Stimulated activated CD8-positive, alpha-beta memory T cell treated with anti-CD3 and anti-CD28 coated beads, Interleukin-12 subunit alpha, Interleukin-12 subunit beta, amount 100 ng/mL, for 24 hours (primary cell): ENCODE measurements at regions not wholly inside any gene's neighbourhood (a gene's known extent, or its start where the extent isn't known, plus 50 kb on each side); places are given as distances from the start of the nearest gene placed in this dataset.
"Not testable (repeated sequence)": the region's sequence is repeated elsewhere in the genome, so short reads cannot be mapped to it uniquely, and the experiment has no call there.

Experiments used
- DNase-seq: peaks from one replicate; pipeline ENCODE4 v3.0.0-alpha.2; 2020; ENCODE audit errors: extremely low read depth

GRCh38 chr5:110304176-110304575 lies 422.3 kb downstream of the TMEM232 start:
- no peak for DNase-seq

- DNase-seq, result no peak
Observed at GRCh38 chr5:110306650-110307049, 419.8 kb downstream of the TMEM232 start.

- DNase-seq, result no peak
Observed at GRCh38 chr5:110309222-110309621, 417.2 kb downstream of the TMEM232 start.

DNA sequence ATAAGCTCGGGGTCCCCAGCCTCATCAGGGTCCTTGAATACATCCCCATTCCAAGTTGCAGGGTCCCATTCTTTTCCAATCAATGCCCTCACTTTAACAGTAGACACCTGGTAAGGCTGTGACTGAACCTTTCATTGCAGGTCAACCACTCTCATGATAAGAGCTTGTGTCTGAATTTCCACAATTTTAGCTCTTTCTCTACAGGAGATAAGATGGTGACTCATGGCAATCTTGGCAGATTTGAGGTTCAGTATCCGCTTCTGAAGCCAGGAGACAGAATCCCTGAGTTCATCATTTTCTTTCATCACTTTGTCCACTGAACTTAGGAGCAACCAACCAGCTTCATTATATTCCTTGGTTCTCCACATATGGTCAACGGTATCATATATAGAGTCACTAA lies 409.9 kb downstream of the TMEM232 start:
- not testable (repeated sequence) for DNase-seq

- no peak for DNase-seq
Observed at GRCh38 chr5:110321117-110321516, 405.4 kb downstream of the TMEM232 start.

GRCh38 chr5:110323357-110323756 lies 403.1 kb downstream of the TMEM232 start:
- no peak for DNase-seq

- no peak for DNase-seq
Observed at GRCh38 chr5:110323832-110324231, 402.6 kb downstream of the TMEM232 start.

- DNase-seq, result no peak
Observed at GRCh38 chr5:110324876-110325275, 401.6 kb downstream of the TMEM232 start.

- DNase-seq, result no peak
Observed at GRCh38 chr5:110329955-110330525, 396.4 kb downstream of the TMEM232 start.

DNA sequence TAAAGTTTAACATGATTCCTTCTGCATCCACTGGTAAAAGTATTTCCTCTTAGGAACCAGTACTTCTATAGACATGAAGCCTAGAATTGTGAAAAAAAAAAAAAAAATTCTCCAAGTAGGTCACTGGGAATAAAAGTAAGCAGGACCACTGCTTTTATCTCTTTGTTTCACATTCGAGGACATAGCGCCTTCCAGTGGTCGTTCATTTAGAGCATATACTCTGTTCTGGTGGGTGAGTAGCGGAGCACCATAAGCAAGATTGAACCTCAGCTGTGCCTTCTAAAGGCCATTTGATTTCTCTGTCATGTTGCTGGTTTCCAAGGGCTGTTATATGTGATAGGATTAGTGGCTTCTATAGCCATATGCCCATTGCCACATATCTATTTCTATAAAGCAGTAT lies 393.1 kb downstream of the TMEM232 start:
- no peak for DNase-seq

DNA sequence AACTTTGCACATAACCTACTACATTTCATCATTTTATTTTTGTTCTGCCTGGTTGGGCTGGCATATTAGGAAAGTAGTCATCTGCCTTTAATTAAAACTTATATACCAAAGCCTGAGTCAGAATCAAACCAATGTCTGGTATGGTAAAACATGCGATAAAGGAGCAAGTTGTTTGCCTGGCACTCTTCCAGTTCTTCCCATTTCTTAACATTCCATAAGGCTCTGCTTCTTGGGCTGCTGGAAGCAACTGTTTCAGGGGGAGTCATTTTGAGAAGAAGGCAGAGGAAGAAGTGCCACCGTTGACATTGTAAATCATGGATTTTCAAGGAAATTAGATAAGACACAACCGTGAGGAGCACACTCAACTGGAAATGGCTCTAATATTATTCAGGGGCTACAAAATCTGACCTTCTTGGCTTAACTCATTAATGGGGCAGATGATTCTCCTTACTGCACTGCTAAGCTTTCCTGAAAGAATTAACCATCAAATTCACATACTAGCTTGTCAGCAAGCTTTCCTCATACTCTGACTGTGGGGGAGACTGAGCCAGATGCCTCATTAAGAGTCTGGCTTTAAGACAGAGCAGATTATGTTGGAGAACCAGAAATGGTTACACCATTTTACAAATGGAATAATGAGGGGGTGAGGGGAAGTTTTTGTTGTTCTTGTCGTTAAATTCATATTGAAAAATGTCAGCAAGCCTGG lies 391.0 kb downstream of the TMEM232 start:
- DNase-seq, result no peak

- no peak for DNase-seq
Observed at GRCh38 chr5:110338341-110339083, 388.0 kb downstream of the TMEM232 start.

DNA sequence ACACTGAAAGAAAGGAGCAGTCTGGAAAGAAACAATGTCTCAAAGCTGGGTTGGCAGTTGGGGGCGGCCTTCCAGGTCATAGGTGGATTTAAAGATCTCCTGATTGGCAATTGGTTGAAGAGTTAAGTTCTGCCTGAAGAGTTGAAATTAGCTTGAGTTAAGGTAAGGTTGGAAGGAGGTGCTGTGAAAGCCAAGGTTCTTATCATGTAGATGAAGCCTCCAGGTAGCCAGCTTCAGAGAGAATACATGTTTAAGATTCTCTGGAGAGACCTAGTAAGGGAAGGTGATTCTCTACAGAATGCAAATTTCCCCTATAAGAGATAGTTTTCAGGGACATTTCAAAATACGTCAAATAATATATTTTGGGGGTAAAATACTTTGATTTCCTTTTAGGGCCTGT lies 387.1 kb downstream of the TMEM232 start:
- DNase-seq, result no peak

DNA sequence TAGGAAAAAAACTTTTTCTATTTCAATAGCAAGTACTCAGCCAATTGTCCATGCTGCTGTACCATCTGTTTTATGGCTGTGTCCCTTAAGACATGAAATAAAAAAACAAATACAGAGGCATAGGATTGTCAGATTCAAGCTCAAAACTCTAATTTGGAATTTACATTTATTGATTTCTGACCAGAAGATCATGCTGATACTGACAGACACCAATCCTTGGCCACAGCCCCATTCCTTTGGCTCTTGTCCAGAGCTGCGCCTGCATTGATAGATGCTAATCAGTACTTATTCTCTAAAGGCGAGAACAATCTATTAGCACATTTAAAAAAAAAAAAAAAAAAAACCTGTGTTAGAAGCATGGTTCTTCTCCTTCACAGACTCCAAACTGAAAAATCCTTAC lies 384.6 kb downstream of the TMEM232 start:
- no peak for DNase-seq

DNA sequence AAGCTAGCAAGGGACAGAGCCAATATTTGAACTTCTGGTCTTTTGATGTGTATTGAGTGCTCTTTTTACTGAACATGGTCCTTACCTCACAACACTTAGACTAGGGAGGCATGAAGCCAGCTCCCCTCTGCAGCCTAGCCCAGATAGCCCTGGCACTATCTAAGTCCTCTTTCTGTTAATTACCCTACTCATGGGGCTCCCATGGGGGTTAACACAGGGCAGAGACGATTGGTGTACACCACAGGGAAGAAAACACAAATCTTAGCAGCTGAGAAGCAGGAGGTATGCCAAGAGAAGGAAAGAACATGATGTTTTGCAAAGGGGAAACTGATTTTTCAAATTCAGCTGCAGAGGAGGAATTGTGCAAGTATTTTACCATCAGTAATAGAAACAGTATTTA lies 383.8 kb downstream of the TMEM232 start:
- DNase-seq, result no peak

- no peak for DNase-seq
Observed at GRCh38 chr5:110343616-110344015, 382.9 kb downstream of the TMEM232 start.

DNA sequence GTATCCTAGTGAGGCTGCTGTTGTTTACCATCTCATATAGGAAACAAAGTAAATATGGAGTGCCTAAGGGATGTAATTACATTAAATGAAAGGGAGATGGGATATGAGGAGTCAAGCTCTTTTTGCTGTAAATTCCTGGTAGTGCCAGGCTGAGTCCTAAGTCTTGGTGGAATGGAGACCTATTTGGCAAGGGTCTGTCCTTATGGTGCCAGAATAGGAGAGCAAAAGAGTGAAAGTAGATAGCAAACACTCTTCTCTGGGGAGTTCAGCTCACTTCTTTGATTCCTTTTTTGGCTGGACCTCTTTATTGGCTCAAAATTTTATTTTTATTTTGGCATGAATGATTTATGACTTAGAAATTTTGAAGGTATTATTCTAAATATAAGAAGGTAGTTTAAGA lies 380.8 kb downstream of the TMEM232 start:
- DNase-seq, result no peak

DNA sequence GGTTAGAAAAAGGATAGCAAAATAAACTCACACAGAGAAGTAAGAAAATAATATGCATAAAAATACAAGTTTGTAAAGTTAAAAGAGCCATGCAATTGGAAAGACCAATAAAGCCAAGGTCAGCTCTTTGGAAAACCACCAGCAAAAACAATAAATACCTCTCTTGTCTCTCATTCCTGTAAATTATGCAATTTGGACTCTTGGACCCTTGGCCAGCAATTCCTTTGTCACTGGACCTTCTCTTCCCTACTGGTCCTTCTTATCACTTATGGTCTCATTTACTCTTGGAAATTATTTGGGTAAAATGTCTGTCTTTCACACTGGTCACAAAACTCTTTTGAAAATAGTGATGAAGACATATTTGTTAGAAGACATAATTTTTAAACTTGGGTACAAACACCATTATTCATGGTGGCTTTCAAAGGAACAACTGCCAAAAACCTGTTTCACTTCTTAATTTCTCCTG lies 379.5 kb downstream of the TMEM232 start:
- DNase-seq, result no peak

GRCh38 chr5:110347781-110348180 lies 378.7 kb downstream of the TMEM232 start:
- DNase-seq, result no peak

DNA sequence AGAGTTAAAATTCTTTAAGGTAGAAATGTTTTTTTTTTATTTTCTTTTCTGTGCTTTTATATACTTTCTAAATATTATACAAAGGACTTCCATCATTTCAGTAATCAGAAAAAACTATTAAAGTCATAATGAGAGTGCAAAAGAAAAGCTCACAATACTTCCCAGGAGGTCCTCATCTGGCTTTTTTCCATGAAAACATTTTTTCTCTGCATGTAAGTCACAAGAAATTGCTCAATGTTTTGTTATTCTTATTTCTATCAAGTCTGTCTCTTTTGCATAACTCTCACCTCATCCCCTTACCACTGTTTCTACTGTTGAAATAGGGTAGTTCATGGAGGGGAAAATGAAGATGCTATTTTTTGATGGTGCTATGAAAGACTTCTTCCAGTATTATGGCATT lies 375.0 kb downstream of the TMEM232 start:
- no peak for DNase-seq

- no peak for DNase-seq
Observed at GRCh38 chr5:110354311-110354710, 372.2 kb downstream of the TMEM232 start.

DNA sequence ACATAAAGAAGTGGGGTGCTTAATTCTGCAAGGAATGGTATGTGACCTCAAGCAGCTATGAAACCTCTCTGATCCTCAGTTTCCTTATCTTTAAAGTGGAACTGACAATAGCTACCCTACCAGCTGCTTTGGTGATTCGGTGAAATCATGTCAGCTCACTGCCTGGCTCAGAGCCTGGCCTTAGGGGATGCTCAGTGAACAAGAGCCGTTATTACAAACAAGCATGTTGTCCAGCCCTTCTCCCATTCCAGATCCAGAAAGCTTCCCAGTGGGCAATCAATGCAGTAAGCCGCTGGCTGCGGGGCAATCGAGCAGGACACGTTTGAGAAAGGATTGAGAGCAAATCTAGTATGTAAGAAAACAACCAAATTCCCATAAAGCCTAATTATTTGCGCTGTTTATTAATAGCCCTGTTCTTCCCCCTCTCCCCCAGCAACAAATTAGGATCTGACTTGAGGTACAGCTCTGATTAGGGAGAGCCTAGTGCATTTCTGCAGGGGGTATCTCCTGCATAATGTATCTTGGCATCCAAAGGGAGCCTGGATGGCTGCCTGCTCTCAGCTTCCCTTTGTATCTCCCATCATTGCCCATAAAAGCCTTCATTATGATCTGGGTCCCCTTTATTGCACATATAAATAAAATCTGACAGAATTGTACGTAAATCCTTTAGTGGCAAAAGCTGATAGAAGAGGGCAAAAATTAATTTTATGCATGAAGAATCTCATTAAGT lies 371.4 kb downstream of the TMEM232 start:
- DNase-seq, result no peak
